CD4-positive, alpha-beta T cell treated with Interferon alpha-2 for 1 hour (primary cell): ENCODE measurements at regions not wholly inside any gene's neighbourhood (a gene's known extent, or its start where the extent isn't known, plus 50 kb on each side); places are given as distances from the start of the nearest gene placed in this dataset.
"Not testable (repeated sequence)": the region's sequence is repeated elsewhere in the genome, so short reads cannot be mapped to it uniquely, and the experiment has no call there.

ENCODE experiments used
- DNase-seq, 2 donors: peaks; one replicate each; pipeline ENCODE4 v3.0.0-alpha.2; 2020 to 2022

GRCh38 chr17:62150471-62150870 lies 85.4 kb upstream of the MED13 start:
- DNase-seq: no peak

- DNase-seq: no peak
Measured at GRCh38 chr17:62149961-62150360, 84.9 kb upstream of the MED13 start.

- DNase-seq: no peak
Measured at GRCh38 chr17:62147284-62147683, 82.2 kb upstream of the MED13 start.

GRCh38 chr17:62140836-62141235 lies 75.8 kb upstream of the MED13 start:
- DNase-seq: no peak

- no peak for DNase-seq
Measured at GRCh38 chr17:62140376-62140775, 75.3 kb upstream of the MED13 start.

GRCh38 chr17:62139690-62140354 lies 74.7 kb upstream of the MED13 start:
- DNase-seq: not testable (repeated sequence)

GRCh38 chr17:62139141-62139540 lies 74.1 kb upstream of the MED13 start:
- DNase-seq: no peak

- DNase-seq: not testable (repeated sequence)
Measured at GRCh38 chr17:62138676-62139121, 73.6 kb upstream of the MED13 start.

GRCh38 chr17:62137734-62138624 lies 72.9 kb upstream of the MED13 start:
- not testable (repeated sequence) for DNase-seq

- DNase-seq: not testable (repeated sequence)
Measured at GRCh38 chr17:62137013-62137733, 72.1 kb upstream of the MED13 start.

GRCh38 chr17:62135742-62136141 lies 70.7 kb upstream of the MED13 start:
- DNase-seq: no peak

GRCh38 chr17:62135096-62135495 lies 70.0 kb upstream of the MED13 start:
- DNase-seq: not testable (repeated sequence)

- DNase-seq: no peak
Measured at GRCh38 chr17:62134397-62134796, 69.3 kb upstream of the MED13 start.

- DNase-seq: not testable (repeated sequence)
Measured at GRCh38 chr17:62131271-62131670, 66.2 kb upstream of the MED13 start.

- DNase-seq: no peak
Measured at GRCh38 chr17:62130739-62131138, 65.7 kb upstream of the MED13 start.

- no peak for DNase-seq
Measured at GRCh38 chr17:62126292-62126691, 61.2 kb upstream of the MED13 start.

GRCh38 chr17:62125307-62125706 lies 60.2 kb upstream of the MED13 start:
- DNase-seq: no peak

GRCh38 chr17:62121025-62121730 lies 56.1 kb upstream of the MED13 start:
- no peak for DNase-seq

GRCh38 chr17:62119373-62119772 lies 54.3 kb upstream of the MED13 start:
- no peak for DNase-seq
